Adrenal gland (tissue), 9 donors: ENCODE measurements at regions not wholly inside any gene's neighbourhood (a gene's known extent, or its start where the extent isn't known, plus 50 kb on each side); places are given as distances from the start of the nearest gene placed in this dataset.

ENCODE experiments used
- DNase-seq, 7 donors: peaks; one replicate each; pipeline ENCODE4 v3.0.0-alpha.2; 2019 to 2020
- H3K27ac ChIP-seq, 5 donors: fragments of 200-600 bp; sonication (generic) in 4 of 5; 1 replicate in 3 of 5; 2 replicates in 2 of 5; pipeline versions ENCODE4 v1.5.1 to v1.8.0; 2016 to 2020; ENCODE audit warnings: mild to moderate bottlenecking in 1 of 5
- H3K27me3 ChIP-seq: fragments of 200-600 bp; 2 replicates; pipeline ENCODE4 v1.8.0; 2021
- H3K36me3 ChIP-seq, 2 donors: fragments of 200-600 bp; replicated peaks in 1 of 2; 1 replicate in 1 of 2; 2 replicates in 1 of 2; pipeline versions ENCODE4 v1.5.1 to v1.8.0; 2018 to 2022
- H3K4me1 ChIP-seq, 2 donors: fragments of 200-600 bp; replicated peaks in 1 of 2; 1 replicate in 1 of 2; 2 replicates in 1 of 2; pipeline versions ENCODE4 v1.5.1 to v1.8.0; 2018 to 2021
- H3K4me3 ChIP-seq, 4 donors: fragments of 200-600 bp; sonication (generic) in 3 of 4; one replicate each; pipeline ENCODE4 v1.5.1; 2016 to 2018
- H3K9me3 ChIP-seq, 3 donors: fragments of 200-600 bp; sonication (generic) in 1 of 3; replicated peaks in 1 of 3; 1 replicate in 2 of 3; 2 replicates in 1 of 3; pipeline versions ENCODE4 v1.5.1 to v1.8.0; 2016 to 2021
- POLR2A ChIP-seq, 2 donors: fragments of 450-650 bp; IDR thresholded peaks; one replicate each; pipeline ENCODE4 v1.6.1; 2017; ENCODE audit warnings: antibody characterized with exemption in 2 of 2, mild to moderate bottlenecking in 2 of 2, moderate library complexity in 1 of 2
- WGBS, 4 donors: extraction: QIAGEN DNeasy Blood & Tissue Kit in 2 of 4; methylation state at CpG; one replicate each; pipeline versions ENCODE4 v1.1.5 to v1.1.7; 2013 to 2017; 5-methylcytosine and 5-hydroxymethylcytosine counted together
- intact Hi-C, 2 donors: fragments of 100-400 bp; cut with DNase I; formaldehyde crosslinking; loops; one replicate each; pipeline versions ENCODE4 v1.14.1 to v1.15.0; 2022 to 2023
- TF ChIP-seq, protein P1 (sequence below), 6 experiments: fragments of 450-650 bp in 4 of 6; fragments of 200-600 bp in 2 of 6; sonication (generic) in 1 of 6; IDR thresholded peaks; 1 replicate in 5 of 6; 2 replicates in 1 of 6; pipeline versions ENCODE4 v1.5.1 to v1.8.0; 2016 to 2021; ENCODE audit warnings: antibody characterized with exemption in 6 of 6, mild to moderate bottlenecking in 2 of 6, moderate library complexity in 1 of 6
- donor health status: healthy with polysubstance abuse.
- donor health status: Bipolar disorder and iron deficiency.
- donor health status: DM: yes; HTN: yes; CAD: no.
- donor health status: DM: no; HTN: no; CAD: no.
- donor health status: DM: no; HTN: no; CAD: no.

- Histone ChIP-seq H3K27ac (peak overlapping the region in 3 of 5 donors; percentile 88 to 96 (median 92)), H3K9me3 (no peaks in the 10 kb centered on the region), H3K36me3 (no peaks in the 10 kb centered on the region), H3K4me1 (peaks cover 4 to 25% of the 10 kb centered on the region in 2 donors), H3K4me3 (no peak overlapping the region), H3K27me3 (no peaks in the 10 kb centered on the region)
- intact Hi-C loops = loop anchor here in 1 of 2 donors (10.0 kb wide), 1 partner anchor 62 kb away; no protein-coding TSS in a partner anchor
- DNase-seq = no peak
- TF ChIP-seq, protein P1, sequence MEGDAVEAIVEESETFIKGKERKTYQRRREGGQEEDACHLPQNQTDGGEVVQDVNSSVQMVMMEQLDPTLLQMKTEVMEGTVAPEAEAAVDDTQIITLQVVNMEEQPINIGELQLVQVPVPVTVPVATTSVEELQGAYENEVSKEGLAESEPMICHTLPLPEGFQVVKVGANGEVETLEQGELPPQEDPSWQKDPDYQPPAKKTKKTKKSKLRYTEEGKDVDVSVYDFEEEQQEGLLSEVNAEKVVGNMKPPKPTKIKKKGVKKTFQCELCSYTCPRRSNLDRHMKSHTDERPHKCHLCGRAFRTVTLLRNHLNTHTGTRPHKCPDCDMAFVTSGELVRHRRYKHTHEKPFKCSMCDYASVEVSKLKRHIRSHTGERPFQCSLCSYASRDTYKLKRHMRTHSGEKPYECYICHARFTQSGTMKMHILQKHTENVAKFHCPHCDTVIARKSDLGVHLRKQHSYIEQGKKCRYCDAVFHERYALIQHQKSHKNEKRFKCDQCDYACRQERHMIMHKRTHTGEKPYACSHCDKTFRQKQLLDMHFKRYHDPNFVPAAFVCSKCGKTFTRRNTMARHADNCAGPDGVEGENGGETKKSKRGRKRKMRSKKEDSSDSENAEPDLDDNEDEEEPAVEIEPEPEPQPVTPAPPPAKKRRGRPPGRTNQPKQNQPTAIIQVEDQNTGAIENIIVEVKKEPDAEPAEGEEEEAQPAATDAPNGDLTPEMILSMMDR (IDR thresholded peaks at IDR 0.05) = no peak
- no peak for TF ChIP-seq POLR2A (IDR thresholded peaks at IDR 0.05)
- 52 to 71% (median 54%) methylated on average over 6 of the region's 6 CpGs for WGBS, 4 donors
Observed at GRCh38 chr3:11717301-11717700, 73.6 kb upstream of the VGLL4 start.

DNA sequence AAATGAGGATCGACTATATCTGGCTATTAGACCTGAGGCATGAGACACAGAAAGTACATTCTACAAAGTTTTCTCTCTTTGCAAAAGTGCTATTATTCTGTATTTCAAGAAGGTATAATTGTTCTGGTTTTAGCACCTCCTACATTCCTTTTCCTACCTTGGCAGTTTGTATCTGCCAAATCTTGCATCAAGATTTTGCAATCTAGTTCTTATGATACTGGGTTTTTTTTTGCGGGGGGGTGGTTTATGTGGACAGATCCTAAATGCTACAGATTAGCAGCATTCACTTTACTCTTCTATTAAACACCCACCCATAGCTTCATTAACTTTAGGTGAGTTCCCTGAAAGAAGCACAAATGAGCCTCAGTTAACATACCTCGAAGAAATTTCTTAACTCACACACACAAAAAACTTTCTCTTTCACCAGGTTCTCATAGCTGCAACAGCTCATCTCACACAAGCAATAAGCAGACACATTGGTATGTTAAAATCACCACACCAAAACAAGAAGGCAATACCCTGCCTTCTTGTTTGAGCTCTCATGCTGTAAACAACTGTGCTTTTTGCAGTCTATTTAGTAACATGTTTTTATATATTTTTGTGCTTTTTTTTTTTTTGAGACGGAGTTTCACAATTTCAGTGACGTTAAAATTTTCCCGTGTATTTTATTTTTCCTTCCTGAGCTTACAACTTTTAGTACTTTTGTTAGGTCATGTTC is 73.0 kb upstream of the VGLL4 start:
- no peaks in the 10 kb centered on the region for H3K9me3 ChIP-seq
- H3K4me3 ChIP-seq = no peak overlapping the region
- TF ChIP-seq, protein P1 (IDR thresholded peaks at IDR 0.05) = no peak
- intact Hi-C loops = loop anchor here in 1 of 2 donors (10.0 kb wide), 1 partner anchor 62 kb away; no protein-coding TSS in a partner anchor
- no peaks in the 10 kb centered on the region for H3K27me3 ChIP-seq
- peaks cover 4 to 25% of the 10 kb centered on the region in 2 donors for H3K4me1 ChIP-seq
- 67 to 77% (median 67%) methylated on average over 6 of the region's 6 CpGs for WGBS, 4 donors
- no peak for DNase-seq
- no peaks in the 10 kb centered on the region for H3K36me3 ChIP-seq
- H3K27ac ChIP-seq = no peak overlapping the region

DNA sequence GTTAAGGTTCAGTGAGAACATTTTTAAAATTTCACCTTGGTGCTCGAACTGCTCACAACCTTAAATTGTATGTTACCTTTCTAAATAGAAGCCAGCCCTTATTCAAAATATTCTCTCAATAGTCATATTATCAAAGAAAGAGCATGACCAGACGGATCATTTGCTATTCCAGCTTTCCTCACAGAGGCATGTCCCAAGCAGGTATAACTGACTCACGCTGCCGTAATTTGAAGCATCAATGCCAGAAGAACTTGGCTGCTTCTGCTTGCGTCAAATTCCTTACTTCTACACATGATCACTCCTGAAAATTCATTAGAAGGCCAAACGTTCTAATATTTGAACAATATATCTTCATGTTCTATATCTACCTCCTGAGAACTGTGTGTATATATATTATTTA is 69.5 kb upstream of the VGLL4 start:
- 84 to 89% (median 85%) methylated on average over 5 to 6 of the region's 6 CpGs for WGBS, 4 donors
- no peak for TF ChIP-seq POLR2A (IDR thresholded peaks at IDR 0.05)
- TF ChIP-seq, protein P1 (IDR thresholded peaks at IDR 0.05) = no peak
- intact Hi-C loops = loop anchor here in 1 of 2 donors (10.0 kb wide), 1 partner anchor 58 kb away; no protein-coding TSS in a partner anchor

GRCh38 chr3:11712646-11713045 is 68.9 kb upstream of the VGLL4 start:
- Histone ChIP-seq H3K9me3 (no peaks in the 10 kb centered on the region), H3K4me1 (peaks cover 0 to 9% of the 10 kb centered on the region in 2 donors), H3K36me3 (no peaks in the 10 kb centered on the region), H3K27ac (no peak overlapping the region), H3K4me3 (no peak overlapping the region), H3K27me3 (no peaks in the 10 kb centered on the region)
- 94 to 99% (median 95%) methylated on average over 7 of the region's 7 CpGs for WGBS, 4 donors
- peak in 1 of 7 donors; percentile 5 for DNase-seq
- intact Hi-C loops = loop anchor here in 1 of 2 donors (10.0 kb wide), 1 partner anchor 58 kb away; no protein-coding TSS in a partner anchor
- TF ChIP-seq, protein P1 (IDR thresholded peaks at IDR 0.05) = no peak
- TF ChIP-seq POLR2A (IDR thresholded peaks at IDR 0.05) = no peak

More for the DNA sequence above, 69.5 kb upstream of the VGLL4 start:
- Histone ChIP-seq H3K27me3 (no peaks in the 10 kb centered on the region), H3K36me3 (no peaks in the 10 kb centered on the region), H3K9me3 (no peaks in the 10 kb centered on the region), H3K4me3 (no peak overlapping the region), H3K4me1 (peaks cover 2 to 14% of the 10 kb centered on the region in 2 donors), H3K27ac (no peak overlapping the region)
- DNase-seq = peak in 1 of 7 donors; percentile 4
